NCI-H82 (cell line): ENCODE measurements at regions not wholly inside any gene's neighbourhood (a gene's known extent, or its start where the extent isn't known, plus 50 kb on each side); places are given as distances from the start of the nearest gene placed in this dataset.

Experiments
- DNase-seq: peaks from one replicate; lab custom pipeline; 2025; lab: John Stamatoyannopoulos, UW

GRCh38 chr14:97655169-97655948 is 858.2 kb downstream of the VRK1 start:
- DNase-seq, result peak; percentile 54

- no peak for DNase-seq
Observed at GRCh38 chr14:97657609-97658008, 860.4 kb downstream of the VRK1 start.

DNA sequence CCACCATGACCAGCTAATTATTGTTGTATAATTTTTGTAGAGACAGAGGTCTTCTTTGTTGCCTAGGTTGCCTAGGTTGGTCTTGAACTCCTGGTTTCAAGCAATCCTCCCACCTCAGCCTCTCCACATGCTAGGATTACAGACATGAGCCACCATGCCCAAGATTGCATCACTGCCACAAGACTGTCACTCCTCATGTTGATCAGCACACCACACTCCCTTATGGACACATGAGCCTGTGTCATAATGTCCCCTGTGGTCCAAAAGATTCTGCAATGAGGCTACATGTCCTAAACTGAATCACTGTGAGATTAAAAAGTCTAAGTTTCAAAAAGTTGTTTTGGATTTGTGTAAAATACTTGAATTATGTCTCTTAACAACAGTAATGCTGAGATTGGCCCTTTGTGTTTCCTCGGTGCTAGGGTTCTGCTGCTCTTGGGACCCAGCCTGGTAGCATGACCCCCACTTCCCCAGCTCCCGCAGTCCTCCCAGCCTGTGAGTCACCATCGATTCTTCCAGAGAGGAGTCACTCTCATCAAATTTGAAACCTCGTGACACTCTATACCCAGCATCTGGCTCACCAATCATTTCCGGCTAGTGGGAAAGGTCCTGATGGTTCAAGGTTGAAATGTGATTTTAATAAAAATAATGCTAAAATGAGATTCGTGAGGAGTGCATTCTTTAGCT is 890.9 kb downstream of the VRK1 start:
- DNase-seq, result no peak

GRCh38 chr14:97688631-97689336 is 891.6 kb downstream of the VRK1 start:
- no peak for DNase-seq

GRCh38 chr14:97692084-97692483 is 894.9 kb downstream of the VRK1 start:
- DNase-seq, result peak; percentile 36

GRCh38 chr14:97695456-97695981 is 898.3 kb downstream of the VRK1 start:
- DNase-seq, result no peak

GRCh38 chr14:97697772-97698171 is 900.6 kb downstream of the VRK1 start:
- no peak for DNase-seq

DNA sequence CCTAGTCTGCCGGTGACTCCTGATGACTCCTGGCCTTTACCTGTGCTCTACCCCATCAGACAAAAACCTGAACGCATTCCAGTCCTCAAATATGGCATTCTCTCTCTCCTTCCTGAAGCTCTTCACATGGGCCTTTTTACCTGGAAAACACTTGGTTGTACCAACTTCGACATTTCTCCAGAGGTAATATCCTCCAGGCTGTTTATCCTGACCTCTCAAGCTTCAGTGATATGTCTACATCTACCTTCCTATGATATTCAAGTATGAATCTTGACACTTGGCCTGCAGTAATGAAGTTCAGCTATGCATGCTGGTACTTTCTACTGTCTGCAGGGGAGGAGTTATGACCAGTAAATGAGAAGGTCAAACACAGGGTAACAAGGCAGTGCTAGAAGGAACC is 901.8 kb downstream of the VRK1 start:
- DNase-seq, result no peak

GRCh38 chr14:97703006-97703760 is 906.0 kb downstream of the VRK1 start:
- no peak for DNase-seq

DNA sequence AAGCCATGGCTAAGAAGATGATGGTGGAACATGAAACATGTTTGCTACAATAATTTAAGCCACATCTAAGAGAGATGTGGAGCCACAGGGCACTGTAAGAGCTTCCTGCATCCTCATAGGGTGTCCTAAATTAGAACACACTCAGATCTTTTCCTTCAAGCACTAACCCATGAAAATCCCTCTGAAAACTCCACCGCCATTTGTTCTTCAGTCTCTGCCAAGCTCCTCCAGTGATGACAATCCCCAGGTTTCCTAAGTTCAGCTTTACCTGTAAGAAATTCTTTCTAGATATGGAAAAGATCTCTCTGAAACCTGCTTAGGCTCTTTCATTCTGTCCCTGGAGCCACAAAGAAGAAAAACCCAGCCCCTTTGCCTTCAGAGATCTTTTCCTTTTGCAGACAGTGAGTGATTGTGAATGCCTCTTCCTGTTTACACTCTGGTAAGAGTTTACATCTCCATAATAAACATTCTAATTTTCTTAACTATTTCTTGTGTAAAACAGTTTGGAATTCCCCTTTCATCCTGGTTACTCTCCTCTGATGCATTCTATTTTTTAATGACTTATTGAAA is 907.2 kb downstream of the VRK1 start:
- DNase-seq, result no peak

DNA sequence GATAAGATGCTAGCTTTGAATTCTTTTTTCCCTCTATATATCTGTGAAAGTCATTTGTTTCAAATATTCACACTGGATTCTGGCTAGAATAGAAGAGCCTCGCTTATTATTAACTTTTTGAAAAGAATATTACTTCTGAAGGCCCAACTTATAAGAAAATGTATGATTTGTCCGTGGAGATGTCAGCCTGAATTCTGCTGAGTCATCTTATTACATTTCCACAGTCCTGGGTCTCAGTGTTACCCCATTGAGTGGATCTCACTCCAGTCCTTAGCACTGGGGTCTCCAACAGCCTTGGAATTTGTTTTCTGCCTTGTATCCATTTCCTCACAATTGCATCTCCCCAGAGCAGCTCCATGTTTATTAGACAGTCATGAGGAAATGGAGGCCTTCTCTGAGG is 907.9 kb downstream of the VRK1 start:
- DNase-seq, result no peak

GRCh38 chr14:97705976-97706375 is 908.8 kb downstream of the VRK1 start:
- DNase-seq, result no peak

GRCh38 chr14:97706819-97707218 is 909.6 kb downstream of the VRK1 start:
- DNase-seq, result no peak

GRCh38 chr14:97707603-97708002 is 910.4 kb downstream of the VRK1 start:
- DNase-seq, result peak; percentile 22

GRCh38 chr14:97709552-97709951 is 912.4 kb downstream of the VRK1 start:
- no peak for DNase-seq

- no peak for DNase-seq
Observed at GRCh38 chr14:97710726-97711125, 913.5 kb downstream of the VRK1 start.

DNA sequence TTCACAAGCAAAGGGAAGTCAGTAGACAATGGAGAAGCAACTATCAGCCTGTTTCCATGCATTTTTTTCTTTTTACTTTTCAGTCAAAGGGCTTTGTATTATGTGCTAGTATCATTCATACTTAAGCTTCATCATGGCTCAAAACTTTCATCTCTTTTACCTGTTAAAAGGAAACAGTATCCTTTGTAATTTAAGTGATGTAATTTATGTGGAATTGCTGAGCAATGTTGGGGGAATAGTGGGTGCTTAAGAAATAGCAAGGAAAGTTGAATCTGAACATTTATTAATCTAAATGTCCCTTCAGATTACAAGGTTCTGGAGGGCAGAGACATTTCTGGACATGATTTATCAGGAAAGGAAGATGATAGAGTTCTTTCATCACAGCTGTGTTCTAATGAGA is 915.3 kb downstream of the VRK1 start:
- DNase-seq, result no peak

GRCh38 chr14:97713023-97713422 is 915.8 kb downstream of the VRK1 start:
- DNase-seq, result no peak

DNA sequence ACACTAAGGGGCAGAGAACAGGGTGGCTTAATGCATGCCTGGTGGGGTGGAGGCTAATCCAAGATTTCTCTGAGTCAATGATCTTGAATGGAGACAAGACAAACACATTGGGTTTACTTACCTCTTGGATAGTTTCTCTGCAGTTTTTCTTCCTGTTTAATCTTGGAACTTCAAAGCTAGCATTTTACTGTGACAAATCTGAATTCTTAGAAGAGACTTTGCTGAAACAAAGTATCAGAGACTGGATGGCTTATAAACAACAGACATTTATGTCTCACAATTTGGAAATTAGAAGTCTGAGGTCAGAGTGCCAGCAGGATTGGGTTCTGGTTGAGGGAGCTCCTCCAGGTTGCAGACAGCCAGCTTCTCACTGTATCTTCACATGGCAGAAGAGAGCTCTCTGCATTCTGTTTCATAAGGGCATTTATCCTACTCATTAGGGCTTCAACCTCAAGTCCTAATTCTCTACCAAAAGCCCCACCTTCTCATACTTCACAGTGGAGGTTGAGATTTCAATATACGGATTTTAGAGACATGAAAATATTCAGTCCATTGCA is 921.8 kb downstream of the VRK1 start:
- no peak for DNase-seq

GRCh38 chr14:97719931-97720330 is 922.7 kb downstream of the VRK1 start:
- DNase-seq, result no peak

- peak; percentile 4 for DNase-seq
Observed at GRCh38 chr14:97723351-97723750, 926.2 kb downstream of the VRK1 start.
